Ovary (tissue), 7 donors: ENCODE measurements at regions not wholly inside any gene's neighbourhood (a gene's known extent, or its start where the extent isn't known, plus 50 kb on each side); places are given as distances from the start of the nearest gene placed in this dataset.

ENCODE experiments used
- DNase-seq, 5 donors: peaks; one replicate each; pipeline ENCODE4 v3.0.0-alpha.2; 2019 to 2020
- H3K27ac ChIP-seq, 2 donors: fragments of 200-600 bp; one replicate each; pipeline versions ENCODE4 v1.5.1 to v1.8.0; 2019 to 2022
- H3K27me3 ChIP-seq: fragments of 200-600 bp; one replicate; pipeline ENCODE4 v1.8.0; 2022
- H3K36me3 ChIP-seq: fragments of 200-600 bp; sonication (generic); one replicate; pipeline ENCODE4 v1.5.1; 2019
- H3K4me1 ChIP-seq: one replicate; pipeline ENCODE4 v1.8.1; 2013; ENCODE audit warnings: mild to moderate bottlenecking, moderate library complexity; ENCODE audit not compliant: insufficient read depth
- H3K4me3 ChIP-seq: fragments of 200-600 bp; sonication (generic); one replicate; pipeline ENCODE4 v1.5.1; 2017
- H3K9me3 ChIP-seq, 2 donors: fragments of 200-600 bp in 1 of 2; sonication (generic) in 1 of 2; one replicate each; pipeline versions ENCODE4 v1.5.1 to v1.8.1; 2013 to 2019; ENCODE audit warnings: mild to moderate bottlenecking in 1 of 2, moderate library complexity in 1 of 2
- CTCF ChIP-seq, 3 donors: fragments of 450-650 bp in 2 of 3; fragments of 200-600 bp in 1 of 3; IDR thresholded peaks; one replicate each; pipeline versions ENCODE4 v1.5.1 to v1.8.0; 2016 to 2022; ENCODE audit warnings: antibody characterized with exemption in 3 of 3, mild to moderate bottlenecking in 1 of 3
- EP300 ChIP-seq: sonication (generic); formaldehyde crosslinking; IDR thresholded peaks from one replicate; pipeline ENCODE4 v1.6.1; 2017; ENCODE audit warnings: antibody characterized with exemption
- POLR2A ChIP-seq: fragments of 450-650 bp; IDR thresholded peaks from one replicate; pipeline ENCODE4 v1.6.1; 2017; ENCODE audit warnings: antibody characterized with exemption, mild to moderate bottlenecking, moderate library complexity
- WGBS, 3 donors: extraction: QIAGEN DNeasy Blood & Tissue Kit in 1 of 3; methylation state at CpG; one replicate each; pipeline versions ENCODE4 v1.1.5 to v1.1.7; 2013 to 2017; 5-methylcytosine and 5-hydroxymethylcytosine counted together
- intact Hi-C, 4 donors: fragments of 100-400 bp; cut with DNase I; formaldehyde crosslinking; loops; one replicate each; pipeline versions ENCODE4 v1.11.0 to v1.15.1; 2022 to 2023
- donor health status: DM: no; HTN: no; CAD: no; lungs with moderate emphysema.
- donor health status: DM: no; HTN: no; CAD: no.
- donor health status: Bipolar disorder and iron deficiency.
- donor health status: DM: no; HTN: no; CAD: no.
- donor health status: DM: yes; HTN: yes; CAD: no.

DNA sequence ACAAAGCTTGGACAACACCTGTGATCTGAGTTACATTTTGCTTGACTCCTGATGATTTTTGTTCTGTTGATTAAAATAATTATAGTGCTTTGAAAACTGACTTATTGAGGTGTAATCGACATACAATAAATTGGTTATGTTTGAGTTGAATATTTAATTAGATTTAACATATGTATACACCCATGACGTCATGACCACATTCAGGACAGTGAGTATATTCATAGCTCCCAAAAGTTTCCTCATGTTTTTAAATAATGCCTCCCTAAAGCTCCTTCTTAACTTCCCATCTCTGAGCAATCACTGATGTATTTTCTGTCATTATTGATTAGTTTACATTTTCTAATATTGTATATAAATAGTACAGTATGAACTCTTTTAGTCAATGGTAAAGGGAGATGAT is 801.2 kb downstream of the PDCD6IP start:
- Histone ChIP-seq H3K4me3 (no peak overlapping the region), H3K36me3 (no peaks in the 10 kb centered on the region), H3K9me3 (no peaks in the 10 kb centered on the region), H3K27me3 (no peaks in the 10 kb centered on the region), H3K27ac (no peak overlapping the region), H3K4me1 (no peaks in the 10 kb centered on the region)
- no peak for DNase-seq
- 75 to 86% (median 78%) methylated on average over 2 of the region's 2 CpGs for WGBS, 3 donors
- intact Hi-C loops: no loop called here
- TF ChIP-seq POLR2A (no peak), CTCF (IDR thresholded peaks at IDR 0.05) (no peak), EP300 (no peak)

DNA sequence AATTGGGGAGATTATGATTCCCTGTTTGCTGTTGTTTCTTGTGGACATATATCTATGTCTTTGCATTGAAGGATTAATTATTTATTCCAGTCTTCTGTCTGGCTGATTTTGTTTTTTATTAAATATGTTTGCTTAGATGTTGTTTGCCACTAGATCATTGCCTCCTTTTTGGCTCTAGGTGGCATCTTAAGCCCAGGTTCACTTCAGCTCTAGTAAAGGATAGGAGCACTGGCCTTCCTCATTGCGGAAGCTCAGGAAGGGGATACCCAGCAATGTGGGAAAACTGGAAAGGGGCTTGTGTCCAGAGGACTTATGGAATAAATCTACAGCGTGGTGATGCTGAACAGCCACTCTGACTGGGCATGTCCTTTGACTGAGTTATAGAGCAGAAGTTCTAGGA is 821.6 kb downstream of the PDCD6IP start:
- H3K36me3 ChIP-seq: no peaks in the 10 kb centered on the region
- H3K4me1 ChIP-seq: no peaks in the 10 kb centered on the region
- no peak for DNase-seq
- no peak overlapping the region for H3K4me3 ChIP-seq
- no peaks in the 10 kb centered on the region for H3K27me3 ChIP-seq
- H3K9me3 ChIP-seq: no peaks in the 10 kb centered on the region
- intact Hi-C loops: no loop called here
- H3K27ac ChIP-seq: no peak overlapping the region
- no peak for TF ChIP-seq POLR2A
- TF ChIP-seq CTCF (IDR thresholded peaks at IDR 0.05): no peak
- no peak for TF ChIP-seq EP300
- WGBS, 3 donors: 70 to 80% (median 70%) methylated on average over 2 of the region's 2 CpGs

DNA sequence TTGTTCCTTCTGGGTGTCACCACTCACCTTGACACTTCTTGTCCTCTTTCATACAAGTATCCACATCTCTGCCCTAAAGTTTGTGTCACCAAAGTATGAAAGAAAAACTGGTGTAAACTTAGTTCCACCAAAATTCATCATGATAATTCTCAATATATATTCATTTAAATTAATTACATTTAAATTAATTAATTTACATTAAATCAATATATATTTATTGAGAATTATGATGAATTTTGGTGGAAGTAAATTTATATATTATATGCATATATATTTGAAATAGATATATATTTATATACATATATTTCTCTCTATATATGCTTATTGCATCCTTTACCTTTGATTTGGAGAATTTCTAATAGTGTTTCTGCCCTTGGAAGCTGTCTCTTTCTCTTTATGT is 828.3 kb downstream of the PDCD6IP start:
- Histone ChIP-seq H3K27ac (no peak overlapping the region), H3K9me3 (no peaks in the 10 kb centered on the region), H3K4me1 (no peaks in the 10 kb centered on the region), H3K36me3 (no peaks in the 10 kb centered on the region), H3K4me3 (no peak overlapping the region), H3K27me3 (no peaks in the 10 kb centered on the region)
- intact Hi-C loops: no loop called here
- DNase-seq: no peak
- TF ChIP-seq CTCF (IDR thresholded peaks at IDR 0.05) (no peak), EP300 (no peak), POLR2A (no peak)

DNA sequence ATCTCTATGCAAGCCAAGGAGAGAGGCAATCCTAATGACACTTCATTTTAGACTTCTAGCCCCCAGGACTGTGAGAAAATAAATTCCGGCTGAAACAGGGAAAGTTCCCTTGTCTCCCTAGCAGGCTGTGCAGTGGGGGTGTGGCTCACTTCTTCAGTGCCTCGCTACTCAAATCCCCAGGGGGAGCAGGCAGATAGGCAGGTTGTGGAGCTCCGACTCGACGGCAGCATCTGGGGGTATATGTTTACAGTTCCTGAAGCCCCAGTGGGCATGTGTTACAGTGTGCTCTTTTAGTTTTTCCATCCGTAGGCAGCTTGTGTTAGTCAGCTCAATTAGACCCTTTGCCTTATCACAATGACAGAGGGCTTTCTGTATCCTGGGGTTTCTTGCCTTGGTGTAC is 836.5 kb downstream of the PDCD6IP start:
- no peak for TF ChIP-seq EP300
- no peak for TF ChIP-seq CTCF (IDR thresholded peaks at IDR 0.05)
- TF ChIP-seq POLR2A: no peak
- Histone ChIP-seq H3K36me3 (no peaks in the 10 kb centered on the region), H3K27ac (no peak overlapping the region), H3K27me3 (no peaks in the 10 kb centered on the region), H3K4me1 (no peaks in the 10 kb centered on the region), H3K4me3 (no peak overlapping the region), H3K9me3 (no peaks in the 10 kb centered on the region)
- intact Hi-C loops: no loop called here
- DNase-seq: no peak
- WGBS, 3 donors: 82 to 88% (median 83%) methylated on average over 6 of the region's 6 CpGs

DNA sequence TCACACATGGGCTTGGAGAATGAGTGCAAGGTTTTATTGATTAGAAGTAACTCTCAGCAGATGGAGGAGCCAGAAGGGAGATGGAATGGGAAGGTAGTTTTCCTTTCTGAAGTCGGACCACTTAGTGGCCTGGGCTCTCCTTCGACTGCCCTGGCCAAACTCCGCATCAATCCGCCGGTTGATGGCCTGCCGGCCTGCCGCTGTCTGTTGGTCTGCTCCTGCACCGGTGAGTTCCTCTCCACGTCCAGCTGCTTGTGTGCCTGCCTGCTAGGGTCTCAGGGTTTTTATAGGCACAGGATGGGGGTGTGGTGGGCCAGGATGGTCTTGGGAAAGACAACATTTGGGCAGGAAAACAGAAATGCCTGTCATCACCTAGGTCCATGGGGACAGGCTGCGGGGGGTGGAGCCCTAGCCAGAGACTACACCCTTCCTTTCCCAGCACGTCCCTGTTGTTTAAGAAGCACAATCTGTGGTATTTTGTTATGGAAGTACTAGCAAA is 837.0 kb downstream of the PDCD6IP start:
- intact Hi-C loops: no loop called here
- no peaks in the 10 kb centered on the region for H3K27me3 ChIP-seq
- no peaks in the 10 kb centered on the region for H3K4me1 ChIP-seq
- DNase-seq: no peak
- WGBS, 3 donors: 83 to 88% (median 85%) methylated on average over 11 of the region's 11 CpGs
- no peaks in the 10 kb centered on the region for H3K9me3 ChIP-seq
- H3K4me3 ChIP-seq: no peak overlapping the region
- H3K36me3 ChIP-seq: no peaks in the 10 kb centered on the region
- no peak overlapping the region for H3K27ac ChIP-seq
- no peak for TF ChIP-seq CTCF (IDR thresholded peaks at IDR 0.05)
- no peak for TF ChIP-seq POLR2A
- TF ChIP-seq EP300: no peak
